H1 (cell line): ENCODE measurements at regions not wholly inside any gene's neighbourhood (a gene's known extent, or its start where the extent isn't known, plus 50 kb on each side); places are given as distances from the start of the nearest gene placed in this dataset.

Experiments used
- CEBPB ChIP-seq: IDR thresholded peaks from 2 replicates; pipeline ENCODE4 v1.6.1; 2012; ENCODE audit warnings: low read depth, low read length
- KDM5A ChIP-seq: fragments of 200-600 bp; IDR thresholded peaks from 2 replicates; pipeline ENCODE4 v1.7.1; 2012; ENCODE audit warnings: mild to moderate bottlenecking, low read length, inconsistent platforms, mixed read lengths
- SIX5 ChIP-seq: IDR thresholded peaks from 2 replicates; pipeline ENCODE4 v1.6.1; 2011; ENCODE audit warnings: mild to moderate bottlenecking, low read depth, low read length
- TAF7 ChIP-seq: optimal IDR thresholded peaks from 2 replicates; pipeline ENCODE3; 2011; ENCODE audit warnings: low read depth, mild to moderate bottlenecking, inconsistent platforms, low read length, moderate library complexity, borderline replicate concordance

GRCh38 chr10:128764190-128764589, 638.0 kb upstream of the MKI67 start (continued):
- TF ChIP-seq KDM5A (no peak), SIX5 (no peak), TAF7 (no peak), CEBPB (no peak)
- TF ChIP-seq, all 59 proteins: peak for 0
